H1 (cell line): ENCODE measurements at regions not wholly inside any gene's neighbourhood (a gene's known extent, or its start where the extent isn't known, plus 50 kb on each side); places are given as distances from the start of the nearest gene placed in this dataset.

Experiments used
- CTCF ChIA-PET: fragments of 300-600 bp; sonication (Branson Sonifier 250); formaldehyde crosslinking; loops from one replicate; lab custom pipeline; 2021; ENCODE audit not compliant: partially characterized antibody; lab: Charles Lee
- POLR2A ChIA-PET: fragments of 300-600 bp; sonication (Branson Sonifier 250); formaldehyde crosslinking; loops from one replicate; lab custom pipeline; 2021; ENCODE audit warnings: inconsistent platforms; ENCODE audit not compliant: partially characterized antibody; lab: Charles Lee
- DNase-seq, 2 experiments: peaks; one replicate each; pipeline versions ENCODE4 v3.0.0 to v3.0.0-alpha.2; 2010 to 2022; ENCODE audit warnings: low spot score in 2 of 2, low read depth in 1 of 2, mixed read lengths in 1 of 2
- FAIRE-seq: peaks from 2 replicates; lab custom pipeline; 2011; peaks lifted over from hg19 to GRCh38; lab: Jason Lieb, UNC
- H2AFZ ChIP-seq: 2 replicates; pipeline ENCODE4 v1.8.1; 2012; ENCODE audit warnings: low read length, inconsistent platforms
- H2AK5ac ChIP-seq: 2 replicates; pipeline ENCODE4 v1.6.1; 2013; ENCODE audit warnings: low read depth, low read length
- H2BK120ac ChIP-seq: replicated peaks from 2 replicates; pipeline ENCODE3; 2013; ENCODE audit warnings: low read depth, low read length, inconsistent platforms
- H2BK12ac ChIP-seq: 2 replicates; pipeline ENCODE4 v1.6.1; 2013; ENCODE audit warnings: low read depth, low read length
- H2BK15ac ChIP-seq: 2 replicates; pipeline ENCODE4 v1.6.1; 2013; ENCODE audit warnings: low read length
- H2BK20ac ChIP-seq: 2 replicates; pipeline ENCODE4 v1.6.1; 2013; ENCODE audit warnings: low read length
- H2BK5ac ChIP-seq: 2 replicates; pipeline ENCODE4 v1.6.1; 2013; ENCODE audit warnings: low read depth, low read length
- H3K14ac ChIP-seq: 2 replicates; pipeline ENCODE4 v1.6.1; 2013; ENCODE audit warnings: inconsistent platforms; ENCODE audit not compliant: insufficient read length
- H3K18ac ChIP-seq: 2 replicates; pipeline ENCODE4 v1.6.1; 2013; ENCODE audit warnings: low read length; ENCODE audit errors: extremely low read depth
- H3K23ac ChIP-seq: 2 replicates; pipeline ENCODE4 v1.6.1; 2013; ENCODE audit warnings: inconsistent platforms; ENCODE audit not compliant: insufficient read length
- H3K23me2 ChIP-seq: 2 replicates; pipeline ENCODE4 v1.6.1; 2013; ENCODE audit warnings: low read depth, low read length
- H3K27ac ChIP-seq: 2 replicates; pipeline ENCODE4 v1.6.1; 2011; ENCODE audit warnings: low read depth, low read length, inconsistent platforms
- H3K27me3 ChIP-seq, 4 experiments: replicated peaks in 1 of 4; 1 replicate in 1 of 4; 2 replicates in 3 of 4; pipeline versions ENCODE4 v1.6.1 to v1.8.1; 2011 to 2013; ENCODE audit warnings: low read length in 3 of 4, mild to moderate bottlenecking in 3 of 4, inconsistent platforms in 2 of 4, mixed read lengths in 2 of 4, moderate library complexity in 1 of 4; ENCODE audit not compliant: control insufficient read depth in 3 of 4, insufficient read depth in 3 of 4; ENCODE audit errors: extremely low read depth in 1 of 4
- H3K36me3 ChIP-seq, 4 experiments: 2 replicates each; pipeline versions ENCODE4 v1.6.1 to v1.8.1; 2011 to 2013; ENCODE audit warnings: mild to moderate bottlenecking in 4 of 4, low read length in 3 of 4, moderate library complexity in 2 of 4, control low read depth in 1 of 4, inconsistent platforms in 1 of 4; ENCODE audit not compliant: insufficient read depth in 4 of 4, control insufficient read depth in 2 of 4
- H3K4ac ChIP-seq: replicated peaks from 2 replicates; pipeline ENCODE3; 2013; ENCODE audit warnings: low read length, low read depth, mixed read lengths, inconsistent platforms; ENCODE audit not compliant: insufficient read length
- H3K4me1 ChIP-seq, 4 experiments: replicated peaks in 1 of 4; 1 replicate in 1 of 4; 2 replicates in 3 of 4; pipeline versions ENCODE4 v1.6.1 to v1.8.1; 2011 to 2013; ENCODE audit warnings: low read length in 3 of 4, inconsistent platforms in 2 of 4, mixed read lengths in 1 of 4; ENCODE audit not compliant: insufficient read depth in 4 of 4, control insufficient read depth in 3 of 4
- H3K4me2 ChIP-seq, 2 experiments: 2 replicates each; pipeline versions ENCODE4 v1.6.1 to v1.8.1; 2011 to 2013; ENCODE audit warnings: low read depth in 2 of 2, low read length in 2 of 2, control low read depth in 1 of 2, inconsistent platforms in 1 of 2, mild to moderate bottlenecking in 1 of 2; ENCODE audit not compliant: insufficient read depth in 1 of 2
- H3K4me3 ChIP-seq, 4 experiments: fragments of 200-600, 300-600 bp in 1 of 4; sonication (generic), shearing (Covaris generic), sonication (Bioruptor Twin) in 1 of 4; 2 replicates each; pipeline versions ENCODE4 v1.5.1 to v1.8.1; 2011 to 2016; ENCODE audit warnings: low read length in 4 of 4, low read depth in 3 of 4, control low read depth in 2 of 4, inconsistent platforms in 2 of 4, mild to moderate bottlenecking in 2 of 4, mixed read lengths in 1 of 4, moderate library complexity in 1 of 4; ENCODE audit not compliant: insufficient read depth in 2 of 4; ENCODE audit errors: extremely low read depth in 1 of 4
- H3K56ac ChIP-seq: replicated peaks from 2 replicates; pipeline ENCODE3; 2013; ENCODE audit warnings: low read depth, mild to moderate bottlenecking, mixed read lengths, low read length, inconsistent platforms; ENCODE audit not compliant: insufficient read length
- H3K79me1 ChIP-seq: 2 replicates; pipeline ENCODE4 v1.6.1; 2013; ENCODE audit warnings: low read depth, low read length, control low read depth
- H3K79me2 ChIP-seq, 2 experiments: 2 replicates each; pipeline versions ENCODE4 v1.6.1 to v1.8.1; 2012 to 2013; ENCODE audit warnings: low read length in 2 of 2, mild to moderate bottlenecking in 2 of 2, inconsistent platforms in 1 of 2; ENCODE audit not compliant: insufficient read depth in 2 of 2, control insufficient read depth in 1 of 2
- H3K9ac ChIP-seq, 4 experiments: replicated peaks in 1 of 4; 1 replicate in 1 of 4; 2 replicates in 3 of 4; pipeline versions ENCODE4 v1.6.1 to v1.8.1; 2011 to 2013; ENCODE audit warnings: low read depth in 3 of 4, low read length in 3 of 4, control low read depth in 2 of 4, mild to moderate bottlenecking in 2 of 4, moderate library complexity in 2 of 4, inconsistent platforms in 1 of 4; ENCODE audit errors: extremely low read depth in 1 of 4
- H3K9me3 ChIP-seq, 2 experiments: 2 replicates each; pipeline versions ENCODE4 v1.6.1 to v1.8.1; 2012 to 2013; ENCODE audit warnings: mild to moderate bottlenecking in 2 of 2, moderate library complexity in 2 of 2, control low read depth in 1 of 2, inconsistent platforms in 1 of 2, low read depth in 1 of 2, low read length in 1 of 2, mixed read lengths in 1 of 2; ENCODE audit not compliant: insufficient read depth in 2 of 2
- H4K20me1 ChIP-seq, 2 experiments: replicated peaks in 1 of 2; 2 replicates each; pipeline versions ENCODE3 to v1.8.1; 2011 to 2013; ENCODE audit warnings: inconsistent platforms in 2 of 2, low read length in 2 of 2, mild to moderate bottlenecking in 1 of 2; ENCODE audit not compliant: insufficient read depth in 2 of 2, control insufficient read depth in 1 of 2
- H4K5ac ChIP-seq: 2 replicates; pipeline ENCODE4 v1.6.1; 2013; ENCODE audit warnings: low read length, low read depth, mixed read lengths, inconsistent platforms; ENCODE audit not compliant: insufficient read length
- H4K8ac ChIP-seq: 2 replicates; pipeline ENCODE4 v1.8.0; 2013; ENCODE audit warnings: mild to moderate bottlenecking, moderate library complexity, low read length, inconsistent platforms; ENCODE audit not compliant: insufficient read depth; ENCODE audit errors: extremely low read depth
- H4K91ac ChIP-seq: replicated peaks from 2 replicates; pipeline ENCODE3; 2013; ENCODE audit warnings: low read length, mixed read lengths, inconsistent platforms; ENCODE audit not compliant: insufficient read length
- ASH2L ChIP-seq: fragments of 200-600, 300-600 bp; sonication (generic); IDR thresholded peaks from one replicate; pipeline ENCODE4 v1.7.1; 2017; ENCODE audit warnings: low read length
- CREB1 ChIP-seq: IDR thresholded peaks from 2 replicates; pipeline ENCODE4 v1.6.1; 2012; ENCODE audit warnings: inconsistent platforms
- KDM4A ChIP-seq: IDR thresholded peaks from one replicate; pipeline ENCODE4 v1.7.1; 2012; ENCODE audit warnings: low read depth, mild to moderate bottlenecking, moderate library complexity, low read length, inconsistent platforms; ENCODE audit not compliant: severe bottlenecking
- MAFK ChIP-seq: IDR thresholded peaks from 2 replicates; pipeline ENCODE4 v1.6.1; 2012; ENCODE audit warnings: low read depth, mild to moderate bottlenecking, improper control_type of control experiment, low read length
- SP4 ChIP-seq: IDR thresholded peaks from 2 replicates; pipeline ENCODE4 v1.6.1; 2012; ENCODE audit warnings: low read length, inconsistent platforms
- TCF12 ChIP-seq: IDR thresholded peaks from 2 replicates; pipeline ENCODE4 v1.6.1; 2011; ENCODE audit warnings: low read depth, mild to moderate bottlenecking, low read length
- WGBS, 2 experiments: shearing (Covaris generic) in 1 of 2; methylation state at CpG; one replicate each; pipeline versions ENCODE4 v1.1.6 to v1.1.7; 2013 to 2015; ENCODE audit warnings: low lambda C conversion rate in 2 of 2, mixed read lengths in 2 of 2, inconsistent platforms in 1 of 2, low coverage in 1 of 2, missing lambda C conversion rate in 1 of 2; ENCODE audit not compliant: insufficient replicate concordance in 2 of 2, insufficient coverage in 1 of 2, insufficient read length in 1 of 2; ENCODE audit errors: extremely low coverage in 1 of 2, missing lambda C conversion rate in 1 of 2; 5-methylcytosine and 5-hydroxymethylcytosine counted together

- no peaks in the 10 kb centered on the region for H3K36me3 ChIP-seq
- no peak overlapping the region for H3K14ac ChIP-seq
- H3K79me1 ChIP-seq = no peaks in the 10 kb centered on the region
- H4K5ac ChIP-seq = no peak overlapping the region
- H3K79me2 ChIP-seq = no peaks in the 10 kb centered on the region
- H2BK20ac ChIP-seq = no peak overlapping the region
- no peaks in the 10 kb centered on the region; a peak in 2 of 7 replicates for H3K4me1 ChIP-seq
- no peak for FAIRE-seq
- H2BK120ac ChIP-seq = no peak overlapping the region
- H2BK12ac ChIP-seq = no peak overlapping the region
- H4K20me1 ChIP-seq = no peaks in the 10 kb centered on the region
- no peaks in the 10 kb centered on the region for H3K23me2 ChIP-seq
- WGBS, 2 experiments = 100% methylated on average over 3 of the region's 4 CpGs; no CpG with 5 or more reads in 1 of the 2 experiments
- H3K18ac ChIP-seq = no peak overlapping the region
- H3K4me3 ChIP-seq = no peak overlapping the region
- no peak overlapping the region for H2AFZ ChIP-seq
- no peak overlapping the region for H3K9ac ChIP-seq
- ChIA-PET POLR2A (no interaction called here), CTCF (interaction anchor here (0.9 to 1.5 kb wide), 3 partner anchors 9 to 22 kb away, joined by 3 to 4 read pairs (median 3); no protein-coding TSS in a partner anchor)
- no peak overlapping the region for H3K4ac ChIP-seq
- no peak overlapping the region for H3K23ac ChIP-seq
- H2BK5ac ChIP-seq = no peak overlapping the region
- no peak overlapping the region for H3K56ac ChIP-seq
- DNase-seq = no peak
- H3K27me3 ChIP-seq = no peaks in the 10 kb centered on the region
- H4K8ac ChIP-seq = no peak overlapping the region
- H2AK5ac ChIP-seq = no peak overlapping the region
- no peak overlapping the region for H3K27ac ChIP-seq
- H3K4me2 ChIP-seq = no peak overlapping the region
- H4K91ac ChIP-seq = no peak overlapping the region
- no peak overlapping the region for H2BK15ac ChIP-seq
- H3K9me3 ChIP-seq = no peaks in the 10 kb centered on the region
- TF ChIP-seq TCF12 (no peak), SP4 (no peak), ASH2L (no peak), MAFK (no peak), CREB1 (no peak), KDM4A (no peak)
Measured at GRCh38 chrX:122113896-122114295, 1066.5 kb downstream of the GLUD2 start.
